PFSK-1 (cell line): ENCODE measurements at regions not wholly inside any gene's neighbourhood (a gene's known extent, or its start where the extent isn't known, plus 50 kb on each side); places are given as distances from the start of the nearest gene placed in this dataset.

Source experiments
- FOXP2 ChIP-seq: optimal IDR thresholded peaks from 2 replicates; pipeline ENCODE3; 2011; ENCODE audit warnings: borderline replicate concordance, control low read depth, inconsistent platforms; ENCODE audit not compliant: insufficient read depth; ENCODE audit errors: extremely low read length, extremely low read depth
- POLR2AphosphoS5 ChIP-seq: IDR thresholded peaks from 2 replicates; pipeline ENCODE4 v1.6.1; 2012; ENCODE audit warnings: low read depth, mild to moderate bottlenecking, control low read depth, low read length, moderate library complexity
- SIN3A ChIP-seq: IDR thresholded peaks from 2 replicates; pipeline ENCODE4 v1.6.1; 2012; ENCODE audit warnings: mild to moderate bottlenecking, low read length, moderate library complexity, borderline replicate concordance; ENCODE audit not compliant: insufficient read depth
- TAF1 ChIP-seq: IDR thresholded peaks from 2 replicates; pipeline ENCODE4 v1.6.1; 2012; ENCODE audit warnings: low read length, control low read depth, borderline replicate concordance; ENCODE audit not compliant: insufficient read depth
- TF ChIP-seq, protein P1 (sequence below), 2 experiments: IDR thresholded peaks; 2 replicates each; pipeline versions ENCODE4 v1.6.1 to v1.8.0; 2011 to 2012; ENCODE audit warnings: low read depth in 2 of 2, low read length in 2 of 2, control low read depth in 1 of 2, inconsistent platforms in 1 of 2, mild to moderate bottlenecking in 1 of 2, moderate library complexity in 1 of 2; ENCODE audit not compliant: insufficient read depth in 1 of 2

DNA sequence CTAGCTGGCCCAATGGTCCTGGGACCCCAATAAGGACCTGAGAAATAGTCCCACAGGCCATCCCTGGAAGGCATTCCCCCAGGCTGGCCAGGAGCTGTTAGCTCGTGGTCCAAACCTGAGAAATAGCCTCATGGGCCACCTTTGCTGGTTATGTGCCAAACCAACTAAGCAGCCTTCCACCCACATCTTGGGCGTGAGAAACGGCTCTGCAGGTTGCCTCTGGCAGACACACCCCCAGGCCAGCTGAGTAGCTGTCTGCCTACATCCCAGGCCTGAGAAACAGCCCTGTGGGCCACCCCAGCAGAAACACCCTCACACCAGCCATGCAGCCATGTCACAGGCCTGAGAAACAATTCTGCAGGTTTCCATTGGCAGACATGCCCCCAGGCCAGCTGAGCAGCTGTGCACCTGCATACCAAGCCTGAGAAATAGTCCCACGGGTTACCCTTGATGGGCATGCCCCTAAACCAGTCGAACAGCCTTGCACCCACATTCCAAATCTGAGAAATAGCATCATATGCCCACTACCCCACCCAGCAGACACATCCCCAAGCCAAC is 567.8 kb upstream of the ID4 start:
- no peak for TF ChIP-seq SIN3A
- TF ChIP-seq POLR2AphosphoS5: no peak
- no peak for TF ChIP-seq FOXP2
- TF ChIP-seq TAF1: no peak
- TF ChIP-seq, protein P1, sequence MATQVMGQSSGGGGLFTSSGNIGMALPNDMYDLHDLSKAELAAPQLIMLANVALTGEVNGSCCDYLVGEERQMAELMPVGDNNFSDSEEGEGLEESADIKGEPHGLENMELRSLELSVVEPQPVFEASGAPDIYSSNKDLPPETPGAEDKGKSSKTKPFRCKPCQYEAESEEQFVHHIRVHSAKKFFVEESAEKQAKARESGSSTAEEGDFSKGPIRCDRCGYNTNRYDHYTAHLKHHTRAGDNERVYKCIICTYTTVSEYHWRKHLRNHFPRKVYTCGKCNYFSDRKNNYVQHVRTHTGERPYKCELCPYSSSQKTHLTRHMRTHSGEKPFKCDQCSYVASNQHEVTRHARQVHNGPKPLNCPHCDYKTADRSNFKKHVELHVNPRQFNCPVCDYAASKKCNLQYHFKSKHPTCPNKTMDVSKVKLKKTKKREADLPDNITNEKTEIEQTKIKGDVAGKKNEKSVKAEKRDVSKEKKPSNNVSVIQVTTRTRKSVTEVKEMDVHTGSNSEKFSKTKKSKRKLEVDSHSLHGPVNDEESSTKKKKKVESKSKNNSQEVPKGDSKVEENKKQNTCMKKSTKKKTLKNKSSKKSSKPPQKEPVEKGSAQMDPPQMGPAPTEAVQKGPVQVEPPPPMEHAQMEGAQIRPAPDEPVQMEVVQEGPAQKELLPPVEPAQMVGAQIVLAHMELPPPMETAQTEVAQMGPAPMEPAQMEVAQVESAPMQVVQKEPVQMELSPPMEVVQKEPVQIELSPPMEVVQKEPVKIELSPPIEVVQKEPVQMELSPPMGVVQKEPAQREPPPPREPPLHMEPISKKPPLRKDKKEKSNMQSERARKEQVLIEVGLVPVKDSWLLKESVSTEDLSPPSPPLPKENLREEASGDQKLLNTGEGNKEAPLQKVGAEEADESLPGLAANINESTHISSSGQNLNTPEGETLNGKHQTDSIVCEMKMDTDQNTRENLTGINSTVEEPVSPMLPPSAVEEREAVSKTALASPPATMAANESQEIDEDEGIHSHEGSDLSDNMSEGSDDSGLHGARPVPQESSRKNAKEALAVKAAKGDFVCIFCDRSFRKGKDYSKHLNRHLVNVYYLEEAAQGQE (IDR thresholded peaks at IDR 0.05; ENCODE audit: insufficient read depth in 1 of 2, low read depth in 2 of 2, low read length in 2 of 2): no peak
